Esophagus squamous epithelium (tissue), 4 donors: ENCODE measurements at regions not wholly inside any gene's neighbourhood (a gene's known extent, or its start where the extent isn't known, plus 50 kb on each side); places are given as distances from the start of the nearest gene placed in this dataset.

ENCODE experiments used
- CTCF ChIP-seq, 6 experiments: fragments of 450-650 bp in 4 of 6; fragments of 200-600 bp in 2 of 6; sonication (generic) in 2 of 6; IDR thresholded peaks; one replicate each; pipeline ENCODE4 v1.5.1; 2016 to 2019; ENCODE audit warnings: antibody characterized with exemption in 6 of 6, mild to moderate bottlenecking in 4 of 6, moderate library complexity in 4 of 6
- POLR2A ChIP-seq, 4 donors: fragments of 450-650 bp; IDR thresholded peaks; one replicate each; pipeline ENCODE4 v1.6.1; 2017; ENCODE audit warnings: antibody characterized with exemption in 4 of 4, mild to moderate bottlenecking in 4 of 4, moderate library complexity in 3 of 4

GRCh38 chr1:60672449-60672848 is 409.9 kb upstream of the NFIA start:
- TF ChIP-seq CTCF (IDR thresholded peaks at IDR 0.05), result no peak
- TF ChIP-seq POLR2A (IDR thresholded peaks at IDR 0.05), result no peak
